MM.1S (cell line): ENCODE measurements at regions not wholly inside any gene's neighbourhood (a gene's known extent, or its start where the extent isn't known, plus 50 kb on each side); places are given as distances from the start of the nearest gene placed in this dataset.
A peak's percentile ranks its signal among the peaks of the same experiment; 100 is the strongest.

Experiments
- DNase-seq: peaks from one replicate; pipeline ENCODE4 v3.0.0-alpha.2; 2015
- H2AFZ ChIP-seq: fragments of 300-600 bp; sonication (generic); 2 replicates; pipeline ENCODE4 v1.6.0; 2016; ENCODE audit warnings: antibody characterized with exemption, low read length
- H3F3A ChIP-seq: fragments of 300-600 bp; sonication (generic); 2 replicates; pipeline ENCODE4 v1.6.1; 2016; ENCODE audit warnings: mild to moderate bottlenecking, antibody characterized with exemption, low read length, moderate library complexity, mixed read lengths; ENCODE audit not compliant: insufficient read depth
- H3K27ac ChIP-seq: fragments of 300-600 bp; sonication (generic); 2 replicates; pipeline ENCODE4 v1.5.1; 2016; ENCODE audit warnings: mild to moderate bottlenecking, low read length
- H3K27me3 ChIP-seq: fragments of 300-600 bp; sonication (generic); replicated peaks from 2 replicates; pipeline ENCODE4 v1.6.0; 2016; ENCODE audit warnings: low read length; ENCODE audit not compliant: insufficient read depth
- H3K36me3 ChIP-seq: fragments of 300-600 bp; sonication (generic); replicated peaks from 2 replicates; pipeline ENCODE4 v1.6.1; 2016; ENCODE audit warnings: mild to moderate bottlenecking, low read length, mixed read lengths; ENCODE audit not compliant: insufficient read depth
- H3K4me1 ChIP-seq: fragments of 300-600 bp; sonication (generic); 2 replicates; pipeline ENCODE4 v1.6.1; 2016; ENCODE audit warnings: low read length, mixed read lengths
- H3K4me2 ChIP-seq: fragments of 300-600 bp; sonication (generic); 2 replicates; pipeline ENCODE4 v1.6.0; 2016; ENCODE audit warnings: low read depth, low read length
- H3K4me3 ChIP-seq: fragments of 300-600 bp; sonication (generic); 2 replicates; pipeline ENCODE4 v1.5.1; 2016; ENCODE audit warnings: low read length, mixed read lengths
- H3K79me2 ChIP-seq: fragments of 300-600 bp; sonication (generic); 2 replicates; pipeline ENCODE4 v1.6.1; 2016; ENCODE audit warnings: mixed run types, low read length, mixed read lengths
- H3K9ac ChIP-seq: fragments of 300-600 bp; sonication (generic); 2 replicates; pipeline ENCODE4 v1.6.1; 2016; ENCODE audit warnings: low read length, mixed read lengths
- H3K9me2 ChIP-seq: fragments of 300-600 bp; sonication (generic); replicated peaks from 2 replicates; pipeline ENCODE4 v1.6.1; 2016; ENCODE audit warnings: mild to moderate bottlenecking, low read length, mixed read lengths; ENCODE audit not compliant: insufficient read depth
- H3K9me3 ChIP-seq: fragments of 300-600 bp; sonication (generic); replicated peaks from 2 replicates; pipeline ENCODE4 v1.6.1; 2016; ENCODE audit warnings: mild to moderate bottlenecking, low read length, mixed read lengths; ENCODE audit not compliant: insufficient read depth
- H4K20me1 ChIP-seq: fragments of 300-600 bp; sonication (generic); 2 replicates; pipeline ENCODE4 v1.6.1; 2016; ENCODE audit warnings: mild to moderate bottlenecking, low read length, moderate library complexity, mixed read lengths; ENCODE audit not compliant: insufficient read depth
- CTCF ChIP-seq: fragments of 300-600 bp; sonication (generic); IDR thresholded peaks from 2 replicates; pipeline ENCODE4 v1.5.1; 2016; ENCODE audit warnings: antibody characterized with exemption, low read length, mixed read lengths
- EZH2 ChIP-seq: fragments of 300-600 bp; sonication (generic); optimal IDR thresholded peaks from 2 replicates; pipeline ENCODE3; 2017; ENCODE audit warnings: low read depth, mild to moderate bottlenecking, antibody characterized with exemption, low read length, mixed read lengths
- EZH2phosphoT487 ChIP-seq: fragments of 300-600 bp; sonication (generic); IDR thresholded peaks from 2 replicates; pipeline ENCODE4 v1.6.1; 2018; ENCODE audit warnings: antibody characterized with exemption, low read length

- H3K36me3 ChIP-seq = no peaks in the 10 kb centered on the region
- H3K27ac ChIP-seq = no peak overlapping the region
- no peaks in the 10 kb centered on the region for H3K9me2 ChIP-seq
- H3K27me3 ChIP-seq = no peaks in the 10 kb centered on the region
- H3K4me1 ChIP-seq = no peaks in the 10 kb centered on the region
- H2AFZ ChIP-seq = no peak overlapping the region
- H3K79me2 ChIP-seq = no peaks in the 10 kb centered on the region
- no peaks in the 10 kb centered on the region for H3K9me3 ChIP-seq
- no peaks in the 10 kb centered on the region for H4K20me1 ChIP-seq
- TF ChIP-seq EZH2 (no peak), CTCF (no peak), EZH2phosphoT487 (no peak)
- peak overlapping the region; percentile 1; the same call in 1 of the 2 replicates for H3K4me2 ChIP-seq
- H3F3A ChIP-seq = no peaks in the 10 kb centered on the region
- no peak for DNase-seq
- H3K4me3 ChIP-seq = no peak overlapping the region
- no peak overlapping the region for H3K9ac ChIP-seq
Measured at GRCh38 chr3:153892126-153892525, 229.1 kb upstream of the ARHGEF26 start.

GRCh38 chr3:153894857-153895256 is 226.3 kb upstream of the ARHGEF26 start:
- no peaks in the 10 kb centered on the region for H3K36me3 ChIP-seq
- DNase-seq = no peak
- H3K4me1 ChIP-seq = 0 out of 2 replicates have a peak, but pooled peaks cover 5% of the 10 kb centered on the region
- H3K79me2 ChIP-seq = no peaks in the 10 kb centered on the region
- TF ChIP-seq CTCF = no peak
- TF ChIP-seq EZH2phosphoT487 = no peak
- no peak for TF ChIP-seq EZH2
- no peaks in the 10 kb centered on the region for H3K9me2 ChIP-seq
- no peaks in the 10 kb centered on the region for H3F3A ChIP-seq
- H3K27me3 ChIP-seq = no peaks in the 10 kb centered on the region
- no peaks in the 10 kb centered on the region for H4K20me1 ChIP-seq
- no peak overlapping the region for H2AFZ ChIP-seq
- H3K4me2 ChIP-seq = no peak overlapping the region
- H3K9ac ChIP-seq = no peak overlapping the region
- no peaks in the 10 kb centered on the region for H3K9me3 ChIP-seq
- no peak overlapping the region for H3K4me3 ChIP-seq
- no peak overlapping the region for H3K27ac ChIP-seq

GRCh38 chr3:153896197-153896596 is 225.0 kb upstream of the ARHGEF26 start:
- H2AFZ ChIP-seq = no peak overlapping the region
- H3F3A ChIP-seq = no peaks in the 10 kb centered on the region
- 0 out of 2 replicates have a peak, but pooled peaks cover 5% of the 10 kb centered on the region for H3K4me1 ChIP-seq
- no peaks in the 10 kb centered on the region for H4K20me1 ChIP-seq
- no peaks in the 10 kb centered on the region for H3K79me2 ChIP-seq
- DNase-seq = no peak
- H3K9ac ChIP-seq = no peak overlapping the region
- H3K27ac ChIP-seq = no peak overlapping the region
- H3K27me3 ChIP-seq = no peaks in the 10 kb centered on the region
- no peaks in the 10 kb centered on the region for H3K9me2 ChIP-seq
- no peaks in the 10 kb centered on the region for H3K36me3 ChIP-seq
- H3K4me2 ChIP-seq = no peak overlapping the region
- no peaks in the 10 kb centered on the region for H3K9me3 ChIP-seq
- TF ChIP-seq EZH2phosphoT487 (no peak), CTCF (no peak), EZH2 (no peak)
- H3K4me3 ChIP-seq = no peak overlapping the region
